Spinal cord (tissue), 9 donors: ENCODE measurements at regions not wholly inside any gene's neighbourhood (a gene's known extent, or its start where the extent isn't known, plus 50 kb on each side); places are given as distances from the start of the nearest gene placed in this dataset.

Experiments used
- DNase-seq, 6 donors: peaks; one replicate each; pipeline versions ENCODE4 v3.0.0 to v3.0.0-alpha.2; 2013 to 2015; ENCODE audit warnings: low spot score in 6 of 6, low read depth in 4 of 6
- H3K27ac ChIP-seq: one replicate; pipeline ENCODE4 v1.5.1; 2013; ENCODE audit warnings: low read depth, low read length, control low read depth
- H3K27me3 ChIP-seq: one replicate; pipeline ENCODE4 v1.6.1; 2013; ENCODE audit warnings: low read length; ENCODE audit not compliant: control insufficient read depth, insufficient read depth
- H3K36me3 ChIP-seq: one replicate; pipeline ENCODE4 v1.6.1; 2013; ENCODE audit warnings: low read length; ENCODE audit not compliant: control insufficient read depth, insufficient read depth
- H3K4me1 ChIP-seq: one replicate; pipeline ENCODE4 v1.6.1; 2013; ENCODE audit warnings: low read length; ENCODE audit not compliant: control insufficient read depth, insufficient read depth
- H3K4me3 ChIP-seq: one replicate; pipeline ENCODE4 v1.5.1; 2013; ENCODE audit warnings: low read depth, low read length, control low read depth
- H3K9me3 ChIP-seq: one replicate; pipeline ENCODE4 v1.6.1; 2013; ENCODE audit warnings: low read length; ENCODE audit not compliant: control insufficient read depth, insufficient read depth
- WGBS: methylation state at CpG from one replicate; pipeline ENCODE4 v1.1.5; 2013; ENCODE audit warnings: missing lambda C conversion rate; ENCODE audit not compliant: insufficient coverage; 5-methylcytosine and 5-hydroxymethylcytosine counted together
- donor health status: healthy.

GRCh38 chr3:116872688-116873087, 163.1 kb downstream of the TUSC7 start:
- WGBS: 90% methylated on average over 2 of the region's 2 CpGs
- H3K4me1 ChIP-seq: no peaks in the 10 kb centered on the region
- no peak for DNase-seq
- no peaks in the 10 kb centered on the region for H3K9me3 ChIP-seq
- H3K27me3 ChIP-seq: no peaks in the 10 kb centered on the region
- H3K36me3 ChIP-seq: no peaks in the 10 kb centered on the region
- no peak overlapping the region for H3K27ac ChIP-seq
- H3K4me3 ChIP-seq: no peak overlapping the region

- Histone ChIP-seq H3K4me3 (no peak overlapping the region), H3K27me3 (no peaks in the 10 kb centered on the region), H3K36me3 (no peaks in the 10 kb centered on the region), H3K27ac (no peak overlapping the region), H3K4me1 (no peaks in the 10 kb centered on the region), H3K9me3 (no peaks in the 10 kb centered on the region)
- WGBS: no CpG with 5 or more reads among the region's 3 CpGs
- no peak for DNase-seq
These were observed 163.6 kb downstream of the TUSC7 start for GRCh38 chr3:116873142-116873541.

GRCh38 chr3:116877968-116878367, 168.4 kb downstream of the TUSC7 start:
- no peaks in the 10 kb centered on the region for H3K4me1 ChIP-seq
- no peak overlapping the region for H3K27ac ChIP-seq
- no peaks in the 10 kb centered on the region for H3K27me3 ChIP-seq
- DNase-seq: no peak
- no peaks in the 10 kb centered on the region for H3K9me3 ChIP-seq
- WGBS: 79% methylated on average over 2 of the region's 3 CpGs
- H3K4me3 ChIP-seq: no peak overlapping the region
- no peaks in the 10 kb centered on the region for H3K36me3 ChIP-seq

- Histone ChIP-seq H3K27ac (no peak overlapping the region), H3K4me1 (no peaks in the 10 kb centered on the region), H3K4me3 (no peak overlapping the region), H3K9me3 (no peaks in the 10 kb centered on the region), H3K27me3 (no peaks in the 10 kb centered on the region), H3K36me3 (no peaks in the 10 kb centered on the region)
- 100% methylated on average over 3 of the region's 4 CpGs for WGBS
- no peak for DNase-seq
These were observed 176.8 kb downstream of the TUSC7 start for GRCh38 chr3:116886202-116886893.

GRCh38 chr3:116896116-116896515, 186.5 kb downstream of the TUSC7 start:
- no peaks in the 10 kb centered on the region for H3K36me3 ChIP-seq
- no peak overlapping the region for H3K27ac ChIP-seq
- H3K4me1 ChIP-seq: no peaks in the 10 kb centered on the region
- whole genome bisulfite sequencing: no CpG with 5 or more reads among the region's 2 CpGs
- H3K9me3 ChIP-seq: no peaks in the 10 kb centered on the region
- no peak overlapping the region for H3K4me3 ChIP-seq
- no peaks in the 10 kb centered on the region for H3K27me3 ChIP-seq
- no peak for DNase-seq

GRCh38 chr3:116897382-116897781, 187.8 kb downstream of the TUSC7 start:
- H3K4me3 ChIP-seq: no peak overlapping the region
- no peak overlapping the region for H3K27ac ChIP-seq
- H3K36me3 ChIP-seq: no peaks in the 10 kb centered on the region
- no peak for DNase-seq
- H3K9me3 ChIP-seq: no peaks in the 10 kb centered on the region
- H3K27me3 ChIP-seq: no peaks in the 10 kb centered on the region
- no CpG with 5 or more reads among the region's 3 CpGs for WGBS
- H3K4me1 ChIP-seq: no peaks in the 10 kb centered on the region

- peak in 1 of 6 donors; percentile 35 for DNase-seq
- H3K4me3 ChIP-seq: no peak overlapping the region
- no CpG with 5 or more reads among the region's 4 CpGs for WGBS
- no peak overlapping the region for H3K27ac ChIP-seq
- no peaks in the 10 kb centered on the region for H3K4me1 ChIP-seq
- no peaks in the 10 kb centered on the region for H3K9me3 ChIP-seq
- H3K27me3 ChIP-seq: no peaks in the 10 kb centered on the region
- no peaks in the 10 kb centered on the region for H3K36me3 ChIP-seq
These were observed 189.7 kb downstream of the TUSC7 start for GRCh38 chr3:116899253-116899652.

- Histone ChIP-seq H3K4me1 (no peaks in the 10 kb centered on the region), H3K4me3 (no peak overlapping the region), H3K9me3 (no peaks in the 10 kb centered on the region), H3K27ac (no peak overlapping the region), H3K27me3 (no peaks in the 10 kb centered on the region), H3K36me3 (no peaks in the 10 kb centered on the region)
- WGBS: 100% methylated on average over 1 of the region's 3 CpGs
- peak in 1 of 6 donors; percentile 35 for DNase-seq
These were observed 195.8 kb downstream of the TUSC7 start for GRCh38 chr3:116905334-116905733.

GRCh38 chr3:116905794-116906193, 196.2 kb downstream of the TUSC7 start:
- Histone ChIP-seq H3K4me3 (no peak overlapping the region), H3K4me1 (no peaks in the 10 kb centered on the region), H3K36me3 (no peaks in the 10 kb centered on the region), H3K27me3 (no peaks in the 10 kb centered on the region), H3K27ac (no peak overlapping the region), H3K9me3 (no peaks in the 10 kb centered on the region)
- DNase-seq: no peak
- no CpG with 5 or more reads among the region's 2 CpGs for WGBS

GRCh38 chr3:116912116-116912515, 202.5 kb downstream of the TUSC7 start:
- no peaks in the 10 kb centered on the region for H3K4me1 ChIP-seq
- no peaks in the 10 kb centered on the region for H3K9me3 ChIP-seq
- no peaks in the 10 kb centered on the region for H3K36me3 ChIP-seq
- DNase-seq: no peak
- H3K4me3 ChIP-seq: no peak overlapping the region
- H3K27ac ChIP-seq: no peak overlapping the region
- H3K27me3 ChIP-seq: no peaks in the 10 kb centered on the region
- no CpG with 5 or more reads among the region's 1 CpG for WGBS
